Effector CD4-positive, alpha-beta T cell (primary cell): ENCODE measurements at regions not wholly inside any gene's neighbourhood (a gene's known extent, or its start where the extent isn't known, plus 50 kb on each side); places are given as distances from the start of the nearest gene placed in this dataset.
"Not testable (repeated sequence)": the region's sequence is repeated elsewhere in the genome, so short reads cannot be mapped to it uniquely, and the experiment has no call there.

Experiments used
- DNase-seq: peaks from one replicate; pipeline ENCODE4 v3.0.0-alpha.2; 2020

- no peak for DNase-seq
These were observed 459.8 kb upstream of the DIPK2B start for GRCh38 chrX:45660477-45660876.

GRCh38 chrX:45633419-45633818, 432.7 kb upstream of the DIPK2B start:
- no peak for DNase-seq

GRCh38 chrX:45632506-45632905, 431.8 kb upstream of the DIPK2B start:
- no peak for DNase-seq

- DNase-seq = no peak
These were observed 429.4 kb upstream of the DIPK2B start for GRCh38 chrX:45630078-45630477.

- no peak for DNase-seq
These were observed 427.4 kb upstream of the DIPK2B start for GRCh38 chrX:45628041-45628440.

- no peak for DNase-seq
These were observed 422.6 kb upstream of the DIPK2B start for GRCh38 chrX:45623266-45623665.

DNA sequence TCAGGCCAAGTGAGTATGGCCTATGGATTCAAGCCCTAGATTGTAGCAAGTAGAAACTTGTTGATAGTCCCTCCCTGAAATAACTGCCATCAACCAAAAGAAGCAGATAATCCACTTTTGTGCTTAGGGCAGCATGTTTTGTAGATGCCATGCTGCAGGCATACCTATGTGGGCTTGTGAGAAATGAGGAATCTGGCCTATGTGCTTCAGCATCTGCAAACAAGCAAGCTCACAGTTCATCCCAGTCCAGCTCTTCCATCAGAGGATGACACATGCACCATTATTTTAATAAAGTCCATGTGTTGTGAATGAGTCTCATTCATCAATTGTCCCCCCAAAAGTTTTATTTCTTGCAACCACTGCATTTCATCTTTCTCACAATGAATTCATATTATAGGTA, 421.9 kb upstream of the DIPK2B start:
- no peak for DNase-seq

GRCh38 chrX:45622042-45622423, 421.4 kb upstream of the DIPK2B start:
- DNase-seq = no peak

DNA sequence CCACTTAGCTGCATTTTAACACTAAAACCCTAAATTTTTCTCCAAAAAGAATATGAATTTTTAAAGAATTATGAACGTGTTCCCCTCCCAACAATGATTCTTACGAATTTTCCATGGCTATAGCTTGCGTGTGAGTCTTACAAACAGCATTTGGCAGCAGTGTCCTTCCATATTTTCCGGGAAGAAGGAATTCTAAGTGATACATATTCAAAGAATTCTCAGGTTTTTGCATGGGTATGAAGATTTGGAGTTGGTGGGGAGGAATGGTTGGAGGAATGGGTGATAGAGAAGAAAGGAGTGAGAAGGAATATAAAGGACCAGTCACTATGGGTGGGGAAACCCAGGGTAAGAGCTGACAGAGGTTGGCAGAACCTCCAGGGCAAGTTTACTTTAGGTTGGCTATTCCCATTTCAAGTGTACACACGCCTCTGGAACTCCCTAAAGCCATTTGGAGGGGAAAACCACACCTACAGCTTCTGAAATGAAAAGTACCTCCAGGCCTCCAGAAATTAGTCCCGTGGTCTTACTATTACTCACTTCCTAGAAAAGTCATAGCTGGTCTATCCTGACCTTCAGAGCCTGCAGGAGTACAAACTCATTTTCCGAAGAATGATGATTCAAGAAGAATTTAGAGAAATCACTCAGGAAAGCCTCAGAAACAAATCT, 420.8 kb upstream of the DIPK2B start:
- no peak for DNase-seq

DNA sequence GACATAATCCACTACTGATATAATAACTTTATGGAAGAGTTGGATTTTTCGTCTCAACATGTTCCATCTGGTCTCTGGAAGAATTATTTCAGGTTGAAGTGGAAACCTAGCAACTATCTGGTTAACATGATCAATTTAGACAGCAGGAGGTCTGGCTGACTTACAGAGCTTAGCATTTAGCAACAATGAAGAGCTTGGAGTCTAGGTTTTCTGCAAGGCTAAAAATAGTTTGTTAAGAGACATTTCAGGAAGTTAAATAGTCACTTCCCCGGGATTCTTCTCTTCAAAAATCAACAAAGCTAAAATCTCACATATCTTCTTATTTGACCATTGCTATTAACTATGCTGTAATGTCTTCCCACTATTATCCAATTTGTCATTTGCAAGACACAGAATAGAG, 418.6 kb upstream of the DIPK2B start:
- DNase-seq = no peak

DNA sequence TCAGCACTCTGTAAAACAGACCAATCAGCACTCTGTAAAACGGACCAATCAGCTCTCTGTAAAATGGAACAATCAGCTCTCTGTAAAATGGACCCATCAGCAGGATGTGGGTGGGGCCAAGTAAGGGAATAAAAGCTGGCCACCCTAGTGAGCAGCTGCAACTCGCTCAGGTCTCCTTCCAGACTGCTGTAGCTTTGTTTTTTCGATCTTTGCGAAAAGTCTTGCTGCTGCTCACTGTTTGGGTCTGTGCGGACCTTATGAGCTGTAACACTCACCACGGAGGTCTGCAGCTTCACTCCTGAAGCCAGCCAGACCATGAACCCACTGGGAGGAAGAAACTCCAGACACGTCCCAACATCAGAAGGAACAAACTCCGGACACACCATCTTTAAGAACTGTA, 414.9 kb upstream of the DIPK2B start:
- not testable (repeated sequence) for DNase-seq

GRCh38 chrX:45614853-45615252, 414.2 kb upstream of the DIPK2B start:
- DNase-seq = no peak

DNA sequence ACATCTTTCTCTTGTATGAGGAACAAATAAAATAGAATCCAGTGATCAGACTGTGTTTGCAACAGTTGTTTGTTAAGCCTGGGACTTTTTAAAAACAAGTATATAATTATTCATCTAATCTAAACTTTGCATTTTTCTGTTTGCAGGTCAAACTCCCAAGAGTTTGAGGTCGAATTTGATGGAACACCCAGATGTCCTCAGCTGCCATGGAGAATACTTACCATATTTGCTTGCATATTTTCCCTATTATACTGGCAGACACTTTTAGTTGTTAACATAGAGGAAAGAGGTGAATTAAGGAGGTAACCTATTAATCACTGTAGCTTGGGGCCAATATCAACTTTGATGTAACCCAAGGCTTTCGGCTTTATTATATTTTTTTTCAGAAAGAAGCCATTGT, 401.5 kb upstream of the DIPK2B start:
- no peak for DNase-seq

DNA sequence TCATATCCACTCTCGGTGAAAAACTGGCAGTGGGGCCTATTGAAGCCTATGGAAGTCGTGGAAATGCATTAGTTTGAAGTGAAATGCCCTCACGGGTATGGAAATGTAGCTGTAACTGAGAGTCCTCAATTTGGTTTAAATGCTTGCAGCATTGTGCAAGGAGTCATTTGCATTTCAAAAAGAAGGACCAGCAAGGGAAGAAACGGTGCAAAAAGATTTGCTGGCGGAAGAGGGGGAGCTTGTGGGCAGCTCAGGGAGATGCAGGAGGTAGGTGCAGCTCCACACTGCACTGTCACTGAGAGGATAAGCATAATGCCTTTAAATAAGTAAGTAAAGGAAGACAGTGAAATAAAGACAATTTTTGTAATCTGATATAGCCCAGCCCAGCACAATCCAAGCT, 400.4 kb upstream of the DIPK2B start:
- DNase-seq = no peak

DNA sequence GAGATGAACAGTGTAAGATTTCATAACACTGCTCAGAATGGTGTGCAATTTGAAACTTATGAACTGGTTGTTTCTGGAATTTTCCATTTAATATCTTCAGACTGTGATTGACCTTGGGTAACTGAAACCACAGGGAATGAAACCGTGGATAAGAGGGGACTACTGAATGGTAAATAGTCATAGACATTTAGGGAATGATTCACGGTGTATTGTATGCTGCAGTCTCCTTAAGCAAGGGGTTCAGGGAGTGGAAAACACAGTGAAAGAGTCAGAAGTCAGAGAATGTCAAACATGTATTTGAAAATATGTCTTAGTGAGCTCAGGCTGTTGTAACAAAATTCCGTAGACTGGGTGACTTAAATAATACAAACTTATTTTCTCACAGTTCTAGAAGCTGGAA, 398.2 kb upstream of the DIPK2B start:
- no peak for DNase-seq

DNA sequence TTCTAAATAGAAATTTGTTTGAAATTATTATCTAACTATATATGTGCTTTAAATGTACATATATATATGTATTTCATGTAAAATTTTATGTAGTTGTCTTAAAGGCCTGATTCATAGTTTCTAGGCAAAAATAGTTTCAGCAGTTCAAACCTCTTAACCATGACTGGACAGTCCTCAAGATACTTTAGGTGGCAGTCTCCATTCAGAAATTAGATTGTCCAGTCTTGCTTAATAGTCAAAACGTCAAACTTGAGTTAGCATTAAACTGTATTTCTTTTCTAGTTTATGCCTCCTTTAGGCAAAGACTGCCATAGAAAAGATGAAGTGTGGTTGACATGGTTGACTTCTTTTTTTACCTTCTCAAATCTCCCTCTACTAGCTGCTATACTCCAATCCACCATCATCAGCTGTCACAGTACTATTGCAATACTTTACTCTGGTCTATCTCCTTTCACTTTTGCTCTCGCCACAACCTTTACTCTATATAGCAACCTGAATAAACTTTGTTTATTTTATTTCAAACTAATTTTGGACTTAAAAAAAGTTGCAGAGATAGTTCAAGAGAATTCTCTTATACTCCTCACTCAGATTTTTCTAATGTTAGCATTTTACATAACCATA, 395.6 kb upstream of the DIPK2B start:
- no peak for DNase-seq

DNA sequence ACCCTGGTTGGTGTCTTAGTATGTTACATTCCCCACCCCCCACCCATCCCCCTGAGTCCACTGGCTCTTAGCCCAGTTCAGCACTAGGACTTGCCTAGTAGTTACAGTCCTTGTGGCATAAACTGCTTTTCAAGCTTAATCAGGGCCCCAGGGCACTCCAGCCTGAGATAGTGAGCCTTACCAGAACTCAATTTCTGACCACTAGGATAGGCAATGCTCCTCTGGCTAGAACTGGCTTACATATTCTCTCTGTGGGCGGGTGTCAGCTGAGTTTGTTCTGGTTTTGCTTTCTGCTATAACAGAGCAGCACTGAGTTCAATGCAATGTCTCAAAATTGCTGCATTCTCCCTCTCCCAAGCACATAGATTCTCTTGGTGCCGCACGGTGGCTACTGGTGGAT, 391.4 kb upstream of the DIPK2B start:
- DNase-seq = no peak

- no peak for DNase-seq
These were observed 391.0 kb upstream of the DIPK2B start for GRCh38 chrX:45591650-45592049.

DNA sequence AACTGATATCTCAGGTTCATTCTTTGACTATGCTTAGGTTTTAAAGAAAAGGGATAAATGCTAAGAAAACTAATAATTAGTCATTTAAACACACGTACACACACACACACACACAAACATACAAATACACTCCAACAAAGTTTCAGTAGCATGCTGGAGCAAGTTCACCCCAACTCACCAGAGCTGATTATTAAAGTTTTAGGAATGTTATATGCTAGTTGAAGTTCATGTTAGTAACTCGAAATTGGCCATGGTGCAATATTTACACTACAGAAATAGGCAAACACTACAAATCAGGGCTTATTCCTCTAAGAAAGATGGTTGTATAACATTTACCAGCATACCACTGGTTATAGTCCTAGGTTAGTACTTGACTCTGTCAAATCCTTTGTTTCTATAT, 384.0 kb upstream of the DIPK2B start:
- no peak for DNase-seq

DNA sequence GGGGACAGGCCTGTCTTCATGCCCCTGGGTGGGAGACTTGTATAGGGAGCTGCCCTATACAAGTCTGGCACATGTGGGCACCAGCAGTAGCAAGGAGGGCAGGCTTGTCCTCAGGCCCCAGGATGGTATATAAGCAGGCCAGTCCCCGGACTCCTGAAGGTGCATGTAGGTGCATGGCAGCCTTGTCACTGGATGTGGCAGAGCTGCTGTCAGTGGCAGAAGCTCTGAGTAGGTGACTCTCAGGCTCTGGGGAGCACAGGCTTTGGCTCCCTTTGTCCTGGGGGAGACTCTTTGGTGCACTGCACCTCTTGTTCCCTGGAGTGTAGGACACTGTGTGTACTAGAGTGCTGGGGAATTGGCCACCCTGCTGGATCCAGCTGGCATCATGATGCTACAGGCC, 376.7 kb upstream of the DIPK2B start:
- no peak for DNase-seq

GRCh38 chrX:45571453-45571852, 370.8 kb upstream of the DIPK2B start:
- DNase-seq = no peak

- no peak for DNase-seq
These were observed 365.8 kb upstream of the DIPK2B start for GRCh38 chrX:45566456-45566855.

DNA sequence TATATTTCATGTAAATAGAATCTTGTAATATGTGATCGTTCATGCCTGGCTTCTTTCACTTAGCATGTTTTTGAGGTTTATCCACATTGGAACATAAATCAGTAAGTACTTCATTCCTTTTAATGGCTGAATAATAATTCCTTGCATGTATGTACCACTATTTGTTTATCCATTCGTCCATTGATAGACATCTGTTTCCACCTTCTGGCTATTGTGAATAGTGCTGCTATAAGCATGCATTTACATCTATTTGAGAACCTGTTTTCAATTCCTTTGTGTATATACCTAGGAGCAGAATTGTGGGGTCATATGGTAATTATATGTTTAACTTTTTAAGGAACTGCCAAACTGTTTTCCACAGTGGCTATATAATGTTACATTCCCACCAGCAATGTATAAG, 356.7 kb upstream of the DIPK2B start:
- no peak for DNase-seq

GRCh38 chrX:45554736-45555135, 354.1 kb upstream of the DIPK2B start:
- no peak for DNase-seq

GRCh38 chrX:45553417-45553816, 352.7 kb upstream of the DIPK2B start:
- no peak for DNase-seq
